ENCODE measurements at regions not wholly inside any gene's neighbourhood (a gene's known extent, or its start where the extent isn't known, plus 50 kb on each side); places are given as distances from the start of the nearest gene placed in this dataset.

DNA sequence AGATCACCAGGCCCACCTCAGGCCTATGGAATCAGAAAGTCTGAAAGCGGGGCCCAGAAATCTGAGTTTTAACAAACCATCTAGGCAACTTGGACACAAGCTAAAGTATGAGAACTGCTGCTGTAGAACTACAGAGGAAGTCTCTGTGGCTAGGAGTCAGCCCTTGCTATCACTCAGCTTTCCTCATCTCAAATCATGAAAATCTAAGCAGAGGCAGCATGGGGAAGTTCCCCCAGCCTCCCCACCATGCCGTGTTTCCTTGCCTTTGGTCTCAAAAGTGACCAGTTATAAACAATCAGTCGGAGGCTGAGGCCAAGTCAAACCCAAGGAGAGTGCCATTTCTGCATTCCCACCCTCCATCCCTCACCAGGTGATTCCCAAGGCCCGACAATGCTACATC is 404.7 kb downstream of the BCL11A start:
- no peak for DNase-seq

GRCh38 chr2:60140185-60140584 is 413.3 kb downstream of the BCL11A start:
- no peak for DNase-seq

GRCh38 chr2:60136913-60137312 is 416.5 kb downstream of the BCL11A start:
- DNase-seq: no peak

DNA sequence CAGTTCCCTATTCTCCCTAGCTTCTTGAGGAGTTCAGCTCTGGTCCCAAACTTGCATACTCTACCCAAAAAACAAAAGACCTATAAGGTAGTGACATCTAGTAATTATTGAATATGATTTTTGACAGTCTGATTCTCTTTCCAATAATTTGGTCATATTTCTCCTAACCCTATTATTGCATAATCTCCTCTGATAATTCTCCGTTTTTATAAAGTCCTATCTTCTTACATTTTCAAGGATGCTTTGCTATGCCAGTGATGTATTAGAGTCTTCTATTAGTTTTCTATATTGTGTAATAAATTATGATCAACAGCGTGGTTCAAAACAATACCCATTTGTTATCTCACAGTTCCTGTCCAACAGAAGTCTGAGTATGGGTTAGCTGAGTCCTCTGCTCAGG is 426.3 kb downstream of the BCL11A start:
- no peak for DNase-seq

DNA sequence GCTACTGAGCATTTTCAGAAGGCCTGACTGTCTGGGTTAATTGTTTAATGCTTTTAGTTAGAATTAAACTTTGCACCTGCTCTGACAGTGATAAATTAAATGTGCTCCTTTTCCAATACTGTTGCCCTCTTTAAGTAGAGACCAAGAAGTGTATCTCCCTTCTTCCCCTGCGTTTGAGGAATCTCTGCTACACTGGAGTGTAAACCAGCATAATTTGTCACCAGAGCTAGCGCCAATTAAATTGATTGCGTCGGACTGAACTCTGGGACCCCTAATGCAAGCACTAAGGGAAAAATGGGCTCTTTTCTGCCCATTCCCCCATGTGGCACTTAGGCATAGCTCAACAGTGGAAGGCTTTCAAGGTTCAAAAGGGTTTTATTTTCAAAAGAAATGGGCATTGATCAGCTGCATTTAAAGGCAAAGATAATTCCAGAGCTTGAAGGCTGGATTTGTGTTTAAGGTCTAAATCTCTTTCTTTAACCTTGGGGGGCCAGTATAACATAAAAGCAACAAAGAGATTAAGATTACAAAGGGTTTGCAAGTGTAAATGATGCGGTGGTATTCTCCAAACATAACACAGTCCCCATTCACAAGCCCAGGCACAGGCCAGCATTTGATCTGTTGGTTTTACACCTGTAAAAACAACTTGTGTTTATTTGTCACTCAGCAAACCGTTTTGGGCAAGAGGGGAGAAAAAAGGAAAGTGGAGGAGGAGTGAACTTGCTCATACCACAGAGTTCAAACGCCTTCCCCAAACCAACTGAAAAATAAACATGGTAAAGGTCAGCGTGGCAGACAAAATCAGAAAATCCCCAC is 427.6 kb downstream of the BCL11A start:
- no peak for DNase-seq

GRCh38 chr2:60119778-60120177 is 433.7 kb downstream of the BCL11A start:
- DNase-seq: no peak

DNA sequence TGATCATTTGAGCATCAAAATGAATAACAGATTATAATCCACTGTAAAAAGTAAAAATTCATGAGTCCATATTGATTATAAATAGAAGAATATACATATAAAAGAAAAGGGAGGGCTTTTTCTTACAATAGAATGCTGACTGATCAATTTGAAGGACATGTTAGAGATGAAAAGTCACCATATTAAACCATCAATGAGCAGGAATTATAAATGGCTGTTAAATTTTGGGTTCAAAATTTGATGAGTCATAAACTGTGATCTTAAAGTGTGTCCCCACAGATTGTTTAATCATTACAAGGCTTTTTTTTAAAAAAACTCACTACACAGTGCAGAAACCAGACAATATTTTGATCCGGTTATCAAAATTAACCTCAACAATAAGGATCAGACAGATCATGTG is 434.5 kb downstream of the BCL11A start:
- DNase-seq: no peak

DNA sequence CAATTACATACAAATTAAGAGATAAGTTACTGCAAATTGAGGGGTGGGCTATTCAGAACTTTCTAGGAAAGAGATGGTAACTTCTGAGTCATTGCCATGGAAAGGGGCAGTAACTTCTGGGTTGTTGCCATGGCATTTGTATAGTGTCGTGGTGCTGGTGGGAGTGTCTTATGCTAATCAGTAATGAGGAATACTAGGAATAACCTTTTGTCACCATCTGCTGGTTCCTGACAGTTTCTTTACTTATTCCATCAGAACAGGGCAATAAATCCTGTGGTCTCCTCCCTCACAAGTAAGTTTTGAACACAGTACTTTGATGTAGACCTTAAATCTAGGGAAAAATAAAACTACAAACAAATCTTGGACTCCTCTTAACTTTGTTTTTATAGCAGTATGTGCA is 435.4 kb downstream of the BCL11A start:
- no peak for DNase-seq

DNA sequence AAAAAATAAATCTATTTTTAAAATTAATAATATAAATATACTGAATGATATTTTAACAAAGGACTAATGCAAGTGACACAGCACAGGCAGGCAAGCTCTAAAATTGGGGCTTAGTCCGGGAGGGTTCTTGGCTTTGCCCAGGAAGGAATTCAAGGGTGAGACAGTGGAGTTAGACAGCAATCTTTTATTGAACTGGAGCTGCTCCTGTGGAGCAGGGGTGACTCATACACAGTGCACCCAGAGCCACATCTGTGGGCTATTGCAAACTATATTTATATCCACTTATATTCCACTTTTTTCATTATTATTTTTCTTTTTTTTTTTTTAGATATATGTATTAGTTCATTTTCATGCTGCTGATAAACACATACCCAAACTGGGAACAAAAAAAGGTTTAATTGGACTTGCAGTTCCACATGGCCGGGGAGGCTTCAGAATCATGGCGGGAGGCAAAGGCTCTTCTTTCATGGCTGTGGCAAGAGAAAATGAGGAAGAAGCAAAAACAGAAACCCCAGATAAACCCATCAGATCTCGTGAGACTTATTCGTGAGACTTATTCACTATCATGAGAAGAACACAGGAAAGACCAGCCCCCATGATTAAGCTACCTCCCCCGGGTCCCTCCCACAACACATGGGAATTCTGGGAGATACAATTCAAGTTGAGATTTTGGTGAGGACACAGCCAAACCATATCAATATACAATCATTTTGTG is 437.1 kb downstream of the BCL11A start:
- DNase-seq: no peak

DNA sequence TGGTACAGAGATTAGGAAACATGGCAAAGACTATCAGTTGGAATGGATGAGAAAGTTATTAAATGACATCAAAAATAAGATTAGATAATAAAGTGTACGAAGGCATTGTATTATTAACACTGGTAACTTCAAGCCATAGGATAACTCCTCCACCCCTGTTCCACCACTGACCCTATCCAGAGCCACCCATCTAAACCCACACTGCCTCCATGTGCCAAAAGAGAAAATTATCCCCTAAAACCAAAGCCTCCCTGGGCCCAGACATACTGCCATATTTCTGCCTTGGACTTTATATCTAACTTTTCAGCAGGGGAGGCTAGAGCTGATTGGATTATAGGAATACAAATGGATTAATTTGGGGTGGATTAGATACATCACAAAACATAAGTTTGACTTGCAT is 443.7 kb downstream of the BCL11A start:
- DNase-seq: no peak

GRCh38 chr2:60106836-60107529 is 446.5 kb downstream of the BCL11A start:
- DNase-seq: no peak

DNA sequence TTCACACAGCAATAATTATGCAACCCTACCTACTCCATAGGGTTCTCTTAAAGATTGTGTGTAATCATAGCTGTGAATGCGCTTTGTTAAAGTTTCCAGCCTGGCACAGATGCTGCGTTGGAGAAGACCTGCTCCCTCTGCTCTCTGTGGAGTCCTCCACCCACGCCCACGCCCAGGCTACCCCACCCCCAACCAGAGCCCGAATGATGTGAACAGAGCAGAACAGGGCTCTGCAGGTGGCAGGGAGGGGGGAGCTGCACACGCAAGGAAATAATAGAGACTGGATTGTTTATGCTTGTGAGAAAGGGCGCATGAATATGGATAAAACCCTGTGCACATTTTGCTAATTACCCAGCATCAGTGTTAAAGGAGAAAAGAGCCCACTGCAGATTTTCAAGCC is 447.5 kb downstream of the BCL11A start:
- DNase-seq: no peak

GRCh38 chr2:60104514-60105505 is 448.6 kb downstream of the BCL11A start:
- DNase-seq: no peak

DNA sequence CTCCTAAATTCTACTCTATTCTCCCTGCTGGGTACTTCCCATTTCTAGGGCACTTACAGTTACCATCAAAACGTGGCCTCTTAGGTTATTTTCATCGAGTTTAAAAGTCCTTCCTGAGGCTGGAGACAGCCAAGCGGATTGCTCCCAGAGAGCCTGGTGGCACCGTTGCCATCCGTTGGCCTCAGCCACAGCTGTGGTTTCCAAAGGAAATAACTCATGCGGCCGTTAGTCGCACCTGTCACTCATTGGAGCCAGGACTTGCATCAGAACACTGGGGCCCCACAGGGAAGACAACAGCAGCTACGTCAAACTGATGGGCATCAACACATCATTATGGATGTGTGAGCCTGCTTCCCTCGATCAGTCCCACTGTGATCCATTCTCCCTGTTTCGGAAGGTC is 453.4 kb downstream of the BCL11A start:
- no peak for DNase-seq

- DNase-seq: no peak
Measured at GRCh38 chr2:60098996-60099395, 454.5 kb downstream of the BCL11A start.

GRCh38 chr2:60097298-60097697 is 456.2 kb downstream of the BCL11A start:
- no peak for DNase-seq

DNA sequence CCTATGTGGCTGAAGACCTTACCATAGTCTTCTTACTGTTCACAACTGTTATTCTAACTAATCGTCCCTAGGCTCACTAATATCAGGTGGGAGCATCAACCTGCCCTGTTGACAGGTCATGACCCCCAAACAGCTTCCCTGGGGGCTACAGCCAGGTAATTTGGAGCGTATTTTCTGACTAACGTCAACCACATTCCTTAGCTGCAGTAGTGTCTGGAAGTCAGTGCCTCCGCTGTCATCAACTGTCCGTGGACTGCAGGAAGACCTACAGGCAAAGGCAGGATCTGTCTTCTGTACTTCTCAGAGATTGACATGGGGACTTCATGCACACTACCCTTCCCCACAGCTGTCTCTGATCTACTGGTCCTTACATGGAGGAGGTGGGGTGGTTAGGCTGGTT is 456.9 kb downstream of the BCL11A start:
- DNase-seq: no peak

DNA sequence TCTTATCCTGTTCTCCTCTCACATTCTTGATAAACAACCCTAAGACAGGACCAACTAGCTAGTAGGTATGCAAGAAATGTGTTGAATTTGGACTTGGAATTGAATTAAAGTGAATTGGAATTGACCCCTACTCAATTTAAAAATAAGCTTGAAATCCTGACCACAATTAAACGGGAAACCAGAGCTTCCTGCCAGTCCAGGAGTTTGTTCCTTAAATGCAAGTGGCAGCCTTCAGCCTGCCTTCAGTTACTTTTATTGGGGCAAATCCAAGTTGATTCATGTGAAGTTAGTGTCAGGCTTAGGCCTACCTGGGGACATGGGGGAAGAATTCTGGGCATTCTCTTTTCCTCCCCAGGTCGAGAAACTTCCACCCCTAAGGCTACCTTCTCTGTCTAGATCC is 457.6 kb downstream of the BCL11A start:
- no peak for DNase-seq

- DNase-seq: no peak
Measured at GRCh38 chr2:60095202-60095815, 458.1 kb downstream of the BCL11A start.

DNA sequence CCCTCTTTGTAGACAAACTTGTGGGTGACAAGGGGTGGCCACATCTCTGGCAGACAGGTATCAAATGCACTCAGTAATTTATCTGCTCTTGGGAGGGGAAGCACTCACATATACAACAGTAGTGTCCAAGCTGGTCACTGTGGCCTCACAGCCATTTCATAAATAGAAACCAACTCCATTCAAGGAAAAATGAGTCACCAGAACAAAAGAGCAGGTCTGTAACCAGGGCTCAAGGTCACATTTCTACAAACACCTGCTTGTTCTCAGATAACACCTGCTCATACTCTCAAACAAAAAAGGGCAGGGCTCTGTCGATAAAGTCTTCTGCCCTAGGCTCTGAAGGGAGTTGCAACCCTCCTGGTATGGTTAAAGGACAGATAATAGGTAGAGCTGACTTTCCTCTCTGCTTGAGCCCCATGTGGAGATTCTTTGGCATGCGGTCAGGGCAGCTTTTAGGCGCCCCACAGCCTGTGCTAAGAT is 459.0 kb downstream of the BCL11A start:
- no peak for DNase-seq

- no peak for DNase-seq
Measured at GRCh38 chr2:60092781-60093180, 460.7 kb downstream of the BCL11A start.

GRCh38 chr2:60091894-60092293 is 461.6 kb downstream of the BCL11A start:
- no peak for DNase-seq
